NT2/D1 (cell line): ENCODE measurements at regions not wholly inside any gene's neighbourhood (a gene's known extent, or its start where the extent isn't known, plus 50 kb on each side); places are given as distances from the start of the nearest gene placed in this dataset.

Experiments used
- YY1 ChIP-seq: IDR thresholded peaks from 2 replicates; pipeline ENCODE4 v1.6.1; 2011; ENCODE audit not compliant: insufficient read length, insufficient read depth
- ZNF274 ChIP-seq: IDR thresholded peaks from 2 replicates; pipeline ENCODE4 v1.6.1; 2011; ENCODE audit warnings: mild to moderate bottlenecking, low read depth, low read length

GRCh38 chr2:145185696-145186095 lies 665.8 kb upstream of the ZEB2 start:
- TF ChIP-seq ZNF274 = no peak
- no peak for TF ChIP-seq YY1
